ENCODE measurements at regions not wholly inside any gene's neighbourhood (a gene's known extent, or its start where the extent isn't known, plus 50 kb on each side); places are given as distances from the start of the nearest gene placed in this dataset.

- ChIA-PET CTCF (ENCODE audit: low intra/inter-chr PET ratio) (no interaction called here), POLR2A (interaction anchor here (0.6 kb wide), 1 partner anchor 18 kb away, joined by 3 read pairs; no protein-coding TSS in a partner anchor)
- Histone ChIP-seq H3K27me3 (ENCODE audit: control insufficient read depth in 2 of 2, insufficient read depth in 2 of 2, low read length in 2 of 2) (no peaks in the 10 kb centered on the region), H3K4me1 (replicated peaks in 1 of 2; ENCODE audit: control insufficient read depth in 2 of 2, insufficient read depth in 2 of 2, low read length in 2 of 2) (no peaks in the 10 kb centered on the region), H3K36me3 (ENCODE audit: control insufficient read depth, insufficient read depth, low read length) (no peaks in the 10 kb centered on the region), H3K79me2 (ENCODE audit: control insufficient read depth, insufficient read depth, low read length) (no peaks in the 10 kb centered on the region), H3K9me1 (ENCODE audit: control insufficient read depth, insufficient read depth, low read length) (no peaks in the 10 kb centered on the region), H4K20me1 (replicated peaks; ENCODE audit: control insufficient read depth, insufficient read depth, low read length) (no peaks in the 10 kb centered on the region), H3K9me3 (replicated peaks; ENCODE audit: control insufficient read depth, insufficient read depth, low read depth, low read length) (no peaks in the 10 kb centered on the region; the same call in 1 of the 2 replicates), H3K4me3 (no peak overlapping the region), H3K9ac (ENCODE audit: insufficient read depth in 1 of 2, low read depth in 2 of 2, low read length in 2 of 2) (no peak overlapping the region), H3K4me2 (ENCODE audit: insufficient read depth, low read length) (no peak overlapping the region), H3K27ac (ENCODE audit: extremely low read depth, low read depth, low read length) (no peak overlapping the region), H2AFZ (ENCODE audit: low read depth, low read length) (no peak overlapping the region)
- 4% methylated on average over 6 of the region's 6 CpGs for WGBS (ENCODE audit: insufficient coverage, low coverage, missing lambda C conversion rate)
- ATAC-seq (no peak), DNase-seq (ENCODE audit: extremely low read depth in 1 of 4, low spot score in 3 of 4) (no peak), FAIRE-seq (no peak)
- TF ChIP-seq ZNF395 (CRISPR knock-in tag; IDR thresholded peaks at IDR 0.05) (no peak), TEAD4 (IDR thresholded peaks at IDR 0.05; ENCODE audit: low read length) (no peak), TEAD4 (CRISPR knock-in tag; IDR thresholded peaks at IDR 0.05; ENCODE audit: borderline replicate concordance) (no peak), ZNF134 (CRISPR knock-in tag; conservative IDR thresholded peaks at IDR 0.05) (no peak), BRF2 (IDR thresholded peaks at IDR 0.05; ENCODE audit: borderline replicate concordance, insufficient read depth, insufficient read length) (no peak), GTF2F1 (IDR thresholded peaks at IDR 0.05; ENCODE audit: low read depth, low read length) (no peak), PHF20 (IDR thresholded peaks at IDR 0.05; ENCODE audit: partially characterized antibody) (no peak), ZBED1 (IDR thresholded peaks at IDR 0.05) (no peak)
- no TSS peak for BruUV-seq (replicated peaks)
- in situ Hi-C loops (cut with MboI) (no loop called here), intact Hi-C loops (cut with micrococcal nuclease) (no loop called here)
Observed at GRCh38 chr7:89926701-89927100, 227.6 kb upstream of the STEAP1 start.

All from K562 (cell line).